PC-9 (cell line): ENCODE measurements at regions not wholly inside any gene's neighbourhood (a gene's known extent, or its start where the extent isn't known, plus 50 kb on each side); places are given as distances from the start of the nearest gene placed in this dataset.

Experiments
- BruUV-seq: library from RNA; stranded (reverse); fragments of 400-500 nt; replicated peaks from 2 replicates; lab custom pipeline; 2021; lab: Mats Ljungman, UMichigan
- CTCF ChIA-PET: fragments of 300-600 bp; sonication (Branson Sonifier 250); formaldehyde crosslinking; loops from one replicate; lab custom pipeline; 2022; ENCODE audit warnings: antibody characterized with exemption; lab: Charles Lee
- POLR2A ChIA-PET: fragments of 300-600 bp; sonication (Branson Sonifier 250); formaldehyde crosslinking; loops from one replicate; lab custom pipeline; 2022; ENCODE audit warnings: antibody characterized with exemption; ENCODE audit not compliant: unreplicated experiment; lab: Charles Lee
- DNase-seq, 2 experiments: peaks; one replicate each; pipeline versions ENCODE4 v3.0.0 to v3.0.0-alpha.2; 2015 to 2022; ENCODE audit warnings: mixed read lengths in 1 of 2
- H2AFZ ChIP-seq: fragments of 200-600 bp; sonication (generic); 2 replicates; pipeline ENCODE4 v1.8.1; 2017; ENCODE audit warnings: antibody characterized with exemption
- H3F3A ChIP-seq: fragments of 200-600 bp; sonication (generic); 2 replicates; pipeline ENCODE4 v1.8.1; 2017; ENCODE audit warnings: antibody characterized with exemption, mild to moderate bottlenecking, low read depth; ENCODE audit not compliant: insufficient read depth
- H3K27ac ChIP-seq: fragments of 200-600 bp; sonication (generic); 2 replicates; pipeline ENCODE4 v1.6.1; 2016; ENCODE audit warnings: mixed run types
- H3K27me3 ChIP-seq: fragments of 200-600 bp; sonication (generic); 2 replicates; pipeline ENCODE4 v1.6.1; 2016; ENCODE audit warnings: low read depth, mixed run types; ENCODE audit not compliant: insufficient read depth
- H3K36me3 ChIP-seq: fragments of 200-600 bp; sonication (generic); 2 replicates; pipeline ENCODE4 v1.6.1; 2016; ENCODE audit warnings: low read depth, mixed run types
- H3K4me1 ChIP-seq: fragments of 200-600 bp; sonication (generic); replicated peaks from 2 replicates; pipeline ENCODE4 v1.6.1; 2016; ENCODE audit warnings: mixed run types; ENCODE audit not compliant: insufficient read depth
- H3K4me2 ChIP-seq: fragments of 200-600 bp; sonication (generic); 2 replicates; pipeline ENCODE4 v1.6.1; 2017; ENCODE audit warnings: mixed run types
- H3K4me3 ChIP-seq: fragments of 200-600 bp; sonication (generic); 2 replicates; pipeline ENCODE4 v1.6.1; 2016; ENCODE audit warnings: mixed run types
- H3K79me2 ChIP-seq: fragments of 200-600 bp; sonication (generic); 2 replicates; pipeline ENCODE4 v1.6.1; 2017; ENCODE audit warnings: low read depth, mixed run types
- H3K9me2 ChIP-seq: fragments of 200-600 bp; sonication (generic); 2 replicates; pipeline ENCODE4 v1.8.1; 2017; ENCODE audit warnings: mild to moderate bottlenecking; ENCODE audit not compliant: insufficient read depth
- H3K9me3 ChIP-seq: fragments of 200-600 bp; sonication (generic); 2 replicates; pipeline ENCODE4 v1.8.1; 2016; ENCODE audit warnings: low read depth; ENCODE audit not compliant: insufficient read depth
- H4K20me1 ChIP-seq: fragments of 200-600 bp; sonication (generic); 2 replicates; pipeline ENCODE4 v1.8.1; 2017; ENCODE audit not compliant: insufficient read depth
- EZH2 ChIP-seq: fragments of 200-600 bp; sonication (generic); IDR thresholded peaks from 2 replicates; pipeline ENCODE4 v1.8.0; 2017; ENCODE audit warnings: antibody characterized with exemption, low read depth
- intact Hi-C: fragments of 100-400 bp; cut with micrococcal nuclease; formaldehyde crosslinking; loops from one replicate; pipeline ENCODE4 v1.10.0; 2022; ENCODE audit not compliant: unreplicated experiment
- TF ChIP-seq, protein P1 (sequence below): fragments of 200-600 bp; sonication (generic); conservative IDR thresholded peaks from 2 replicates; pipeline ENCODE4 v1.6.1; 2017; ENCODE audit warnings: mixed run types, antibody characterized with exemption, mild to moderate bottlenecking, moderate library complexity

DNA sequence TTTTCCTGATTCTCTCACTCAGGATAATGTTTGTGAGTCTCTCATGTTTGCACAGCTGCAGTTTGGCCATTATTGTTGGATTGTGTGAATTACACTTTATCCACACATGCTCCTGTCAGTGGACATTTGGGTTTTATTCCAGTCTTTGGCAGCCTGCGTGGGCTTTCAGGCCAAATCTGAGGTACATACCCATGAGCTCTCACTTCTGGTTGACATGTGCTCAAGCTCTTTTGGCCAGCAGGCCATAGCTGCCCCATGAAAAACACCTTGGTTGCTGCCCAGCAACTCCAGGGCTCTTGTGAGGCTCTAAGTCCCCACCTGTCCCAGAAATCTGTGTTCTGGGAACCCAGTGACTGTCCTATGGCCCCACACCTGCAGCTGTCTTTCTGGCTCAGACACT, 124.5 kb upstream of the GALNT2 start:
- H3F3A ChIP-seq, result no peaks in the 10 kb centered on the region
- H3K4me3 ChIP-seq, result no peak overlapping the region
- DNase-seq, result no peak
- ChIA-PET CTCF (no interaction called here), POLR2A (no interaction called here)
- peaks cover 6% of the 10 kb centered on the region; the same call in 1 of the 2 replicates for H3K27me3 ChIP-seq
- H3K4me1 ChIP-seq, result no peaks in the 10 kb centered on the region
- H3K4me2 ChIP-seq, result no peak overlapping the region
- H3K9me3 ChIP-seq, result no peaks in the 10 kb centered on the region
- no peak overlapping the region for H2AFZ ChIP-seq
- no peaks in the 10 kb centered on the region for H3K36me3 ChIP-seq
- TF ChIP-seq EZH2, result no peak
- TF ChIP-seq, protein P1, sequence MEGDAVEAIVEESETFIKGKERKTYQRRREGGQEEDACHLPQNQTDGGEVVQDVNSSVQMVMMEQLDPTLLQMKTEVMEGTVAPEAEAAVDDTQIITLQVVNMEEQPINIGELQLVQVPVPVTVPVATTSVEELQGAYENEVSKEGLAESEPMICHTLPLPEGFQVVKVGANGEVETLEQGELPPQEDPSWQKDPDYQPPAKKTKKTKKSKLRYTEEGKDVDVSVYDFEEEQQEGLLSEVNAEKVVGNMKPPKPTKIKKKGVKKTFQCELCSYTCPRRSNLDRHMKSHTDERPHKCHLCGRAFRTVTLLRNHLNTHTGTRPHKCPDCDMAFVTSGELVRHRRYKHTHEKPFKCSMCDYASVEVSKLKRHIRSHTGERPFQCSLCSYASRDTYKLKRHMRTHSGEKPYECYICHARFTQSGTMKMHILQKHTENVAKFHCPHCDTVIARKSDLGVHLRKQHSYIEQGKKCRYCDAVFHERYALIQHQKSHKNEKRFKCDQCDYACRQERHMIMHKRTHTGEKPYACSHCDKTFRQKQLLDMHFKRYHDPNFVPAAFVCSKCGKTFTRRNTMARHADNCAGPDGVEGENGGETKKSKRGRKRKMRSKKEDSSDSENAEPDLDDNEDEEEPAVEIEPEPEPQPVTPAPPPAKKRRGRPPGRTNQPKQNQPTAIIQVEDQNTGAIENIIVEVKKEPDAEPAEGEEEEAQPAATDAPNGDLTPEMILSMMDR, result no peak
- no peaks in the 10 kb centered on the region for H3K9me2 ChIP-seq
- intact Hi-C loops, result no loop called here
- H3K27ac ChIP-seq, result no peak overlapping the region
- no peaks in the 10 kb centered on the region for H3K79me2 ChIP-seq
- H4K20me1 ChIP-seq, result no peaks in the 10 kb centered on the region
- no TSS peak for BruUV-seq

DNA sequence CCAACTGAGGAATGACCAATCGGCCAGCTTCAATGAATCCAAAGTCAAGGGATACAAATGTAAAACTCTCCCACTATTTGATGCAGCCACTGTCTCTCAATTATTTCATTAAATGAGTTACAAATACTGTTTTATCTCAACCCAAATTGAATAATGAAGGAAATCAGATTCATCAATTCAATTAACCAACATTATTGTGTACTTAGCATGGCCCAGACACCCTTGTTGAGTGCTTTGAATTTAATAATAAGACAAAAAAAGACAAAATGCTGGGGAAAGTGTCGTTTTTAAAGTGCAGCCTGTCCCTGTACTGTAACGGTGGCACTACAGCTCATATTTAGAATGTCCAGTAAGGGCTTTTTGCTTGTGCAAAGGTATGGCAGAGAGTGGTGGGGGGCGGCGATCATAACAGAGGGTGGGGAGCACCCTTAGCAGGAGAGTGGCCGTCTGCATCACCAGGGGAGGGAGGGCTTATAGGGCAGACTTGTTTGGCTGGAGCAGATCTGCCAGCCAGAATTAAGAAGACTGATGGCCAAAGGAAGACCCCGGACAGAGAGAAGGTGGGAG, 123.8 kb upstream of the GALNT2 start:
- DNase-seq, result no peak
- Histone ChIP-seq H4K20me1 (no peaks in the 10 kb centered on the region), H3K79me2 (no peaks in the 10 kb centered on the region), H3K4me2 (no peak overlapping the region), H3K36me3 (no peaks in the 10 kb centered on the region), H3K4me3 (no peak overlapping the region), H3F3A (no peaks in the 10 kb centered on the region), H3K9me3 (no peaks in the 10 kb centered on the region), H3K27ac (no peak overlapping the region), H3K9me2 (no peaks in the 10 kb centered on the region), H3K4me1 (no peaks in the 10 kb centered on the region), H2AFZ (no peak overlapping the region), H3K27me3 (peaks cover 6% of the 10 kb centered on the region; the same call in 1 of the 2 replicates)
- BruUV-seq, result no TSS peak
- TF ChIP-seq, protein P1, result no peak
- TF ChIP-seq EZH2, result no peak
- intact Hi-C loops, result no loop called here
- ChIA-PET POLR2A (no interaction called here), CTCF (no interaction called here)

DNA sequence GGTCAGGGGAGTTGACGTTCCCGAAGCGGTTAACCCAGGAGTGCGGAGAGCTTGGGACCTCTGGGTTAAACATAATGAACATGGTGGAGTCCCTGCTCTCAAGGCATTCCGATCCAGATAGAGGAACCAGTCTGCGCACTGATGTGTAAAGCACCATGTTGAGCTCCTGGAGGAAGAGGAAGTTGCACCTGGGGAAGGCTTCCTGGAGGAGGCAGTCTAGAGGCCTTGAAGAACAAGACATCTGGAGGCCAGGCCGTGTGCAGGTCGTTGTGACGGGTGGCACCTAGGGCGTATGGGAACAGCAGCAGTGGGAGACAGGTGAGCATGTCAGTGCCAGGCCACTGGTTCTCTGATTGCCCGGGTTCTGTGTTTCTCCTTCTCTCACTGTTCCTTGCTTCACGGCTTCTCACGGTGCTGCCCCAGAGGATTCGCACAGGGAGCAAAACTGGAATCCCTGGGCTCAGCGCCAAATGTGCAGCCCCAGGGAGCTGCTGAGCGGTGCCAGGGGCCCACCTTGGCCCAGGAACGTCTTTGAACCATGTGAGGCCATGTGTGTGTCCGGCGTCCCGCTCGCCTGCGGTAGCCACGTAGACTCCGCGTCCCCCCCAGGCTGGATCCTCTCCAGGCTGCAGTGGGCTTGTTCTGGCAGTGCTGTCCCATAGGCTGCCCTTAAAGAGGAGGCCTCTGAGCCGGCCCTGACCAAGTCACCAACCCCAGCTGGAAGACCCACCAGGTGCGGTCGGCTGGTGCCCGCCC, 122.9 kb upstream of the GALNT2 start:
- Histone ChIP-seq H3K79me2 (no peaks in the 10 kb centered on the region), H3K4me3 (no peak overlapping the region), H2AFZ (no peak overlapping the region), H3F3A (no peaks in the 10 kb centered on the region), H4K20me1 (no peaks in the 10 kb centered on the region), H3K4me2 (no peak overlapping the region), H3K36me3 (no peaks in the 10 kb centered on the region), H3K27ac (no peak overlapping the region), H3K27me3 (peaks cover 6% of the 10 kb centered on the region; the same call in 1 of the 2 replicates), H3K9me2 (no peaks in the 10 kb centered on the region), H3K9me3 (no peaks in the 10 kb centered on the region), H3K4me1 (no peaks in the 10 kb centered on the region)
- intact Hi-C loops, result no loop called here
- BruUV-seq, result no TSS peak
- POLR2A ChIA-PET, result no interaction called here
- no peak for DNase-seq
- CTCF ChIA-PET, result no interaction called here
- TF ChIP-seq EZH2, result no peak
- TF ChIP-seq, protein P1, result no peak
